Ishikawa (cell line): ENCODE measurements at regions not wholly inside any gene's neighbourhood (a gene's known extent, or its start where the extent isn't known, plus 50 kb on each side); places are given as distances from the start of the nearest gene placed in this dataset.

Experiments
- CREB1 ChIP-seq: IDR thresholded peaks from 2 replicates; pipeline ENCODE4 v1.6.1; 2012; ENCODE audit warnings: low read depth
- EGR1 ChIP-seq: IDR thresholded peaks from 2 replicates; pipeline ENCODE4 v1.6.1; 2012
- EP300 ChIP-seq: IDR thresholded peaks from 2 replicates; pipeline ENCODE4 v1.6.1; 2012; ENCODE audit warnings: borderline replicate concordance
- REST ChIP-seq: IDR thresholded peaks from 2 replicates; pipeline ENCODE4 v1.6.1; 2012; ENCODE audit warnings: low read depth, mild to moderate bottlenecking

GRCh38 chr4:63218856-63219255 lies 1190.4 kb downstream of the TECRL start:
- TF ChIP-seq CREB1 (no peak), REST (no peak), EGR1 (no peak), EP300 (no peak)
